Neural cell (in vitro differentiated cells): ENCODE measurements at regions not wholly inside any gene's neighbourhood (a gene's known extent, or its start where the extent isn't known, plus 50 kb on each side); places are given as distances from the start of the nearest gene placed in this dataset.

Experiments
- CTCF ChIP-seq: fragments of 450-650 bp; IDR thresholded peaks from 2 replicates; pipeline ENCODE4 v1.5.1; 2014; ENCODE audit warnings: antibody characterized with exemption, mild to moderate bottlenecking, moderate library complexity; ENCODE audit not compliant: poor library complexity, severe bottlenecking
- EP300 ChIP-seq: fragments of 450-650 bp; conservative IDR thresholded peaks from 2 replicates; pipeline ENCODE4 v1.6.1; 2014; ENCODE audit warnings: antibody characterized with exemption, mild to moderate bottlenecking, moderate library complexity; ENCODE audit not compliant: poor library complexity, severe bottlenecking
- EZH2 ChIP-seq: fragments of 200-600, 300-800 bp; shearing (Covaris generic), sonication (generic); IDR thresholded peaks from 2 replicates; pipeline ENCODE4 v1.6.1; 2014; ENCODE audit warnings: antibody characterized with exemption, low read length, borderline replicate concordance, mild to moderate bottlenecking; ENCODE audit not compliant: insufficient read depth, poor library complexity, severe bottlenecking
- POLR2AphosphoS5 ChIP-seq: IDR thresholded peaks from 2 replicates; pipeline ENCODE4 v1.6.1; 2012
- SMC3 ChIP-seq: fragments of 450-650 bp; conservative IDR thresholded peaks from 2 replicates; pipeline ENCODE4 v1.6.1; 2014; ENCODE audit warnings: antibody characterized with exemption, mild to moderate bottlenecking, moderate library complexity; ENCODE audit not compliant: poor library complexity
- TAF1 ChIP-seq: IDR thresholded peaks from 2 replicates; pipeline ENCODE4 v1.6.1; 2012; ENCODE audit warnings: low read depth
- TF ChIP-seq, protein P1 (sequence below): IDR thresholded peaks from 2 replicates; pipeline ENCODE4 v1.6.1; 2012; ENCODE audit warnings: borderline replicate concordance

DNA sequence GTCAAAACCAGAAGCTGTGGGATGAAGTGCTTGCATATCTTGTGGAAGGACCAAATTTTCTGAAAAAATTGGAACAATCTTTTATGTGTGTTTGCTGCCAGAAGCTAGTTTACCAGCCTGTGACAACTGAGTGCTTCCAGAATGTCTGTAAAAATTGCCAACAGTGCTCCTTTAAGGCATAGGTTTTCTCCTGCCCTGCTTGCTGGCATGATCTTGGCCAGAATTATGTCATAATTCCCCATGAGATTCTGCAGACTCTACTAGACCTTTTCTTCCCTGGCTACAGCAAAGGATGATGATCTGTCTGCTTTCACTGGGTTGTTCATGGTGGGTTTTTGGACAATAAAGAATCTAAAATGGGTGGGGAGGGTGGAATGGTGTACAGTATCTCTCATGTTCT lies 196.3 kb upstream of the ZCCHC13 start:
- TF ChIP-seq CTCF (no peak), POLR2AphosphoS5 (no peak), EP300 (no peak), SMC3 (no peak), EZH2 (no peak), TAF1 (no peak)
- TF ChIP-seq, protein P1, sequence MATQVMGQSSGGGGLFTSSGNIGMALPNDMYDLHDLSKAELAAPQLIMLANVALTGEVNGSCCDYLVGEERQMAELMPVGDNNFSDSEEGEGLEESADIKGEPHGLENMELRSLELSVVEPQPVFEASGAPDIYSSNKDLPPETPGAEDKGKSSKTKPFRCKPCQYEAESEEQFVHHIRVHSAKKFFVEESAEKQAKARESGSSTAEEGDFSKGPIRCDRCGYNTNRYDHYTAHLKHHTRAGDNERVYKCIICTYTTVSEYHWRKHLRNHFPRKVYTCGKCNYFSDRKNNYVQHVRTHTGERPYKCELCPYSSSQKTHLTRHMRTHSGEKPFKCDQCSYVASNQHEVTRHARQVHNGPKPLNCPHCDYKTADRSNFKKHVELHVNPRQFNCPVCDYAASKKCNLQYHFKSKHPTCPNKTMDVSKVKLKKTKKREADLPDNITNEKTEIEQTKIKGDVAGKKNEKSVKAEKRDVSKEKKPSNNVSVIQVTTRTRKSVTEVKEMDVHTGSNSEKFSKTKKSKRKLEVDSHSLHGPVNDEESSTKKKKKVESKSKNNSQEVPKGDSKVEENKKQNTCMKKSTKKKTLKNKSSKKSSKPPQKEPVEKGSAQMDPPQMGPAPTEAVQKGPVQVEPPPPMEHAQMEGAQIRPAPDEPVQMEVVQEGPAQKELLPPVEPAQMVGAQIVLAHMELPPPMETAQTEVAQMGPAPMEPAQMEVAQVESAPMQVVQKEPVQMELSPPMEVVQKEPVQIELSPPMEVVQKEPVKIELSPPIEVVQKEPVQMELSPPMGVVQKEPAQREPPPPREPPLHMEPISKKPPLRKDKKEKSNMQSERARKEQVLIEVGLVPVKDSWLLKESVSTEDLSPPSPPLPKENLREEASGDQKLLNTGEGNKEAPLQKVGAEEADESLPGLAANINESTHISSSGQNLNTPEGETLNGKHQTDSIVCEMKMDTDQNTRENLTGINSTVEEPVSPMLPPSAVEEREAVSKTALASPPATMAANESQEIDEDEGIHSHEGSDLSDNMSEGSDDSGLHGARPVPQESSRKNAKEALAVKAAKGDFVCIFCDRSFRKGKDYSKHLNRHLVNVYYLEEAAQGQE = no peak
